ENCODE measurements at regions not wholly inside any gene's neighbourhood (a gene's known extent, or its start where the extent isn't known, plus 50 kb on each side); places are given as distances from the start of the nearest gene placed in this dataset.

DNA sequence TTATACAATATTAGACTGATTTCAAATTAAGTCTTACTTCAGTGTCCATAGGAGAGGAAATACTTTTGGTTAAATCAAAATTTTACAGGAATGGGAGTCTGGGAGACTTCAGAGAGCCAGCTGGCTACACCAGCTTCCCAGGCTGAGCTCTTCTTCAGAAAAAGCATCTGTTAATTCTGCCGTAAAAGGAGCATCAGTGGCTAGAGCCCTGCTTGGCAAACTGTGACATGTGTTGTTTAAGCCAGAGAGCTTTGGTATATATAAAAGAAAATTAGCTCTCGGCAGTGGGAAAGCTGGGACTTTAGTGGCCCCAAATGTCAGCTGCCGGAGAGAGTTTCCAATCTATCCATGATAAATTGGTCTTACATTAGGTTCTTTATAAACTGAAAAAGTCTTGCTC lies 378.8 kb upstream of the TUSC1 start:
- Mint-ChIP-seq H3K27me3 (ENCODE audit: unreplicated experiment) (peaks cover 2% of the 10 kb centered on the region), H3K36me3 (ENCODE audit: unreplicated experiment) (no peaks in the 10 kb centered on the region), H3K4me3 (ENCODE audit: unreplicated experiment) (no peak overlapping the region), H3K4me1 (ENCODE audit: low read depth, unreplicated experiment) (peaks cover 24% of the 10 kb centered on the region), H3K27ac (ENCODE audit: unreplicated experiment) (no peak overlapping the region), H3K9me3 (ENCODE audit: unreplicated experiment) (peaks cover 4% of the 10 kb centered on the region)
- TF ChIP-seq, protein P1, sequence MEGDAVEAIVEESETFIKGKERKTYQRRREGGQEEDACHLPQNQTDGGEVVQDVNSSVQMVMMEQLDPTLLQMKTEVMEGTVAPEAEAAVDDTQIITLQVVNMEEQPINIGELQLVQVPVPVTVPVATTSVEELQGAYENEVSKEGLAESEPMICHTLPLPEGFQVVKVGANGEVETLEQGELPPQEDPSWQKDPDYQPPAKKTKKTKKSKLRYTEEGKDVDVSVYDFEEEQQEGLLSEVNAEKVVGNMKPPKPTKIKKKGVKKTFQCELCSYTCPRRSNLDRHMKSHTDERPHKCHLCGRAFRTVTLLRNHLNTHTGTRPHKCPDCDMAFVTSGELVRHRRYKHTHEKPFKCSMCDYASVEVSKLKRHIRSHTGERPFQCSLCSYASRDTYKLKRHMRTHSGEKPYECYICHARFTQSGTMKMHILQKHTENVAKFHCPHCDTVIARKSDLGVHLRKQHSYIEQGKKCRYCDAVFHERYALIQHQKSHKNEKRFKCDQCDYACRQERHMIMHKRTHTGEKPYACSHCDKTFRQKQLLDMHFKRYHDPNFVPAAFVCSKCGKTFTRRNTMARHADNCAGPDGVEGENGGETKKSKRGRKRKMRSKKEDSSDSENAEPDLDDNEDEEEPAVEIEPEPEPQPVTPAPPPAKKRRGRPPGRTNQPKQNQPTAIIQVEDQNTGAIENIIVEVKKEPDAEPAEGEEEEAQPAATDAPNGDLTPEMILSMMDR (IDR thresholded peaks at IDR 0.05; ENCODE audit: partially characterized antibody, unreplicated experiment): no peak
- DNase-seq: no peak

DNA sequence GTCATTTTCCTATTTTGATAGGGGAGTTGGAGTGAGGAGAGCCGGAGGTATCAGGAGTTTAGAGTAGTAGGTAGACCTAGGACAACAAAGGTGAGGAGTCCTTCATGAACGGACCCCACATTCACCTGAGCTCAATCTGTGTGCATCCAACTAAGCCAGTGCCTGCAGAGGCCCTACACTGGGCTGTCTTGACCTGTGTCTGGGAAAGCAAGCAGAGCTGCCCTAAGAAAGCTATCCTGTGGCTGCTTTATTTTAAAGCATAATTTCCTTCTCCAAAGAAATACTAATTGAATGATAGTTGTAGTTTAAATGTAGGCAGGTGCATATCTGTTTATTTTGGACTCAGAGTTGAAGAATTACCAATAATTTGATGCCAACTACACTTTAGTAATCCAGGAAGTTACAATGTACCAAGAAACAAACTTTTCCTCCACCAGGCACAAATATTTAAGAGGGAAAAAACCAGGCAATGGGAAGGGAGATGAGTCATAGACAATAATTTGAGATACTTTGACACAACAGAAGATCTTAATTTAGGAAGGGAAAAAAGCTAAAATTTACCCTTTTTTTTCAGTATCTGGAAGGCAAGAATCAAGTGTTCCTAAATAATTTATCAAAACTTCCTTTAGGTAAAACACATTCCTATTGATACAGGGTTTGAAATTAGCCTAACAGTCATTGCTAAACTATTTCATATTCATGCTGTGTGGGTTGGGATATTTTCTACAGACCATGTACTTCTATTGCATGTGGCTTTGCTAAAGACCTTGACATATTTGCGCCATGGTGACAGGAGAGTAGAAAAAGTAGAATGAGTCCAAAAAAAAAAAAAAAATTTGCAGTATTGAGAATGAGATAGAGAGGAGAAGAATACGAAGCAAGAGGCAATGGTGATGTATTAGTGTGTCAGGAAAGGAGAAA lies 376.6 kb upstream of the TUSC1 start:
- H3K36me3 Mint-ChIP-seq (ENCODE audit: unreplicated experiment): no peaks in the 10 kb centered on the region
- DNase-seq: no peak
- H3K27me3 Mint-ChIP-seq (ENCODE audit: unreplicated experiment): no peaks in the 10 kb centered on the region
- H3K4me1 Mint-ChIP-seq (ENCODE audit: low read depth, unreplicated experiment): peaks cover 19% of the 10 kb centered on the region
- TF ChIP-seq, protein P1 (IDR thresholded peaks at IDR 0.05; ENCODE audit: partially characterized antibody, unreplicated experiment): no peak
- H3K9me3 Mint-ChIP-seq (ENCODE audit: unreplicated experiment): peaks cover 4% of the 10 kb centered on the region
- H3K27ac Mint-ChIP-seq (ENCODE audit: unreplicated experiment): no peak overlapping the region
- H3K4me3 Mint-ChIP-seq (ENCODE audit: unreplicated experiment): no peak overlapping the region

DNA sequence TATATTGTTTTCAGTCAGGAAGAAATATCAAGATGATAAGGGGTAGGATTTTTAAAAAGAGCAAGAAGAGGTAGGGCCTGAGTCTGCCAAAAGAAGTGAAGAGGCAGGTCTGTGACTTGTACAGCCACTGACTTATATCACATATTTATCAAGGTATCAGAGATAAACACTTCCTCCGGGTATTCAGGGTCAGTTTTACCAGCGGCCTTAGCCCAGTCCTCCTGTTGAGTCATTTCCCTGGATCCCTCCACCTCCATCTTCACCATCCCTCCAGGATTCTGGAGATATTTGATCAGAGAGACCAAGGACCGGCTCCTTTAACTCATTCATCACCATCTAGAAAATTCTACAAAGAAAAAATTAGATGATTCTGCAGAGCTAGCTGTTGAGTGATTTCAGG lies 375.7 kb upstream of the TUSC1 start:
- Mint-ChIP-seq H3K9me3 (ENCODE audit: unreplicated experiment) (peaks cover 4% of the 10 kb centered on the region), H3K36me3 (ENCODE audit: unreplicated experiment) (no peaks in the 10 kb centered on the region), H3K27me3 (ENCODE audit: unreplicated experiment) (no peaks in the 10 kb centered on the region), H3K4me3 (ENCODE audit: unreplicated experiment) (no peak overlapping the region), H3K27ac (ENCODE audit: unreplicated experiment) (no peak overlapping the region), H3K4me1 (ENCODE audit: low read depth, unreplicated experiment) (peaks cover 19% of the 10 kb centered on the region)
- TF ChIP-seq, protein P1 (IDR thresholded peaks at IDR 0.05; ENCODE audit: partially characterized antibody, unreplicated experiment): no peak
- no peak for DNase-seq

DNA sequence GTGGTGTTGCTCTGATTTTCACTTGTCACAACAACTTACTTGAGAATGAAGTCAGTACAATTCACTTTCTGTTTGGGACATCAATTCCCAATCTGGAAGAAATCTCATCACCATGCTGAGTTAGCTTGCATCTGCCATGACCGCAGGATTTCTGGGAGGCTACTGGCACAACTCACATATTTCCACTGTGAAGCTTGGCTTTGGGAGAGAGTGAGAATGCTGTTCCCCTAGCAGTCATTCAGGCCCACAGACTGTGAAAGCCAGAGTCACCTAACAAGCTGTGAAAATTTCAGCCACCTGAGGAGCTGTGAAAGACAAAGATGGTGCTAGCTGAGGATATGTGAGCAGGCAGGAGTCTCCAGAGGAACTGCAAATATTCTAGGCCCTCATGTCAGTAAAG lies 365.2 kb upstream of the TUSC1 start:
- Mint-ChIP-seq H3K36me3 (ENCODE audit: unreplicated experiment) (peaks cover 5% of the 10 kb centered on the region), H3K27me3 (ENCODE audit: unreplicated experiment) (no peaks in the 10 kb centered on the region), H3K9me3 (ENCODE audit: unreplicated experiment) (no peaks in the 10 kb centered on the region), H3K27ac (ENCODE audit: unreplicated experiment) (no peak overlapping the region), H3K4me1 (ENCODE audit: low read depth, unreplicated experiment) (no peaks in the 10 kb centered on the region), H3K4me3 (ENCODE audit: unreplicated experiment) (no peak overlapping the region)
- DNase-seq: no peak
- TF ChIP-seq, protein P1 (IDR thresholded peaks at IDR 0.05; ENCODE audit: partially characterized antibody, unreplicated experiment): no peak

DNA sequence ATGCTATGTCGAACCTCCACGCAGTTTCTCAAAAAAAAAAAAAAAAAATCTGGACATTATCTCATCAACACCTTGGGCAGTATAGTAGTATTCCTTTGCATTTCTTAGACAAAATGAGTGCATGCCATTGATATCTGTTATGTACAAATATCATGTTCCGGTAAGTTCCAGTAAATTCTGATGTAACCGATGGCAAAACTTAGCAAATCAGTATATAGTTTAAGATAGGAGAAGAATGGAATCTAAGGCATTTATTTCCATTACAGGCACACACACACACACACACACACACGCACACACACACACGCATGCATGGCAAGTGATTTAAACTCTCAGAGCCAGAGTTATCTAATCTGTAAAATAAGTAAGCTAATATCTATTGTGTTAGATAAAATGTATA lies 356.5 kb upstream of the TUSC1 start:
- TF ChIP-seq, protein P1 (IDR thresholded peaks at IDR 0.05; ENCODE audit: partially characterized antibody, unreplicated experiment): no peak
- no peaks in the 10 kb centered on the region for H3K9me3 Mint-ChIP-seq (ENCODE audit: unreplicated experiment)
- H3K27ac Mint-ChIP-seq (ENCODE audit: unreplicated experiment): no peak overlapping the region
- H3K4me3 Mint-ChIP-seq (ENCODE audit: unreplicated experiment): no peak overlapping the region
- no peaks in the 10 kb centered on the region for H3K4me1 Mint-ChIP-seq (ENCODE audit: low read depth, unreplicated experiment)
- no peak for DNase-seq
- H3K27me3 Mint-ChIP-seq (ENCODE audit: unreplicated experiment): peaks cover 2% of the 10 kb centered on the region
- peaks cover 5% of the 10 kb centered on the region for H3K36me3 Mint-ChIP-seq (ENCODE audit: unreplicated experiment)

Data from glutamatergic neuron (in vitro differentiated cells).